Activated T-cell treated with anti-CD3 and anti-CD28 coated beads, Interleukin-2, amount 50 U/mL, for 24 hours (primary cell): ENCODE measurements at regions not wholly inside any gene's neighbourhood (a gene's known extent, or its start where the extent isn't known, plus 50 kb on each side); places are given as distances from the start of the nearest gene placed in this dataset.
"Not testable (repeated sequence)": the region's sequence is repeated elsewhere in the genome, so short reads cannot be mapped to it uniquely, and the experiment has no call there.

Experiments
- DNase-seq: peaks from one replicate; pipeline ENCODE4 v3.0.0-alpha.2; 2020
- H3K27ac Mint-ChIP-seq: 2 replicates; pipeline ENCODE4 v1.8.0; 2020; ENCODE audit warnings: mild to moderate bottlenecking, mixed read lengths
- H3K27me3 Mint-ChIP-seq: 2 replicates; pipeline ENCODE4 v1.8.0; 2020; ENCODE audit warnings: mixed read lengths
- H3K36me3 Mint-ChIP-seq: 2 replicates; pipeline ENCODE4 v1.8.0; 2020; ENCODE audit warnings: low read depth, mixed read lengths
- H3K4me1 Mint-ChIP-seq: 2 replicates; pipeline ENCODE4 v1.8.0; 2020; ENCODE audit warnings: low read depth, mixed read lengths
- H3K4me3 Mint-ChIP-seq: 2 replicates; pipeline ENCODE4 v1.8.0; 2020; ENCODE audit warnings: mild to moderate bottlenecking, moderate library complexity, mixed read lengths
- H3K9me3 Mint-ChIP-seq: 2 replicates; pipeline ENCODE4 v1.8.0; 2020; ENCODE audit warnings: mixed read lengths

DNA sequence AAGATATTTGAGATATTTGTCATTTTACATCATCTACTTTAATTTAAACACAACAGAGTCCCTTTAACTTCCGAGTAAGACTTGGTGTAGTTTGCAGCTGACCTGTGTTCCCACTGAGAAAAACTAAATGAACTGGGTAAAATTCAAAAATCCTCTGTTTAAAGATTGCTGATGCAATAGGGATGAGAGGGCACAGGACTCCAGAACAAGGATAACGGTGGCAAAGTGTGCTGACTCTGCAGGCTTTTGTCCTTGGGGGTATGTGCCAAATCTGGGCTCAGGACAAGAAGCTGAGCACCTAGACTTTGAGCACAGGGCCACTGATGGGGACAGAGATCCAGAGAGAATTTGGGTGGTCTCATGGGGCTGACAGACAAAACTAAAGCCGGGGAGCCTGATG lies 156.8 kb downstream of the CCDC71L start:
- Mint-ChIP-seq H3K9me3 (no peaks in the 10 kb centered on the region), H3K36me3 (peaks cover 10% of the 10 kb centered on the region), H3K4me3 (peak overlapping the region; percentile 40), H3K27ac (peak overlapping the region; percentile 69), H3K27me3 (no peaks in the 10 kb centered on the region), H3K4me1 (peaks cover 44% of the 10 kb centered on the region)
- no peak for DNase-seq

DNA sequence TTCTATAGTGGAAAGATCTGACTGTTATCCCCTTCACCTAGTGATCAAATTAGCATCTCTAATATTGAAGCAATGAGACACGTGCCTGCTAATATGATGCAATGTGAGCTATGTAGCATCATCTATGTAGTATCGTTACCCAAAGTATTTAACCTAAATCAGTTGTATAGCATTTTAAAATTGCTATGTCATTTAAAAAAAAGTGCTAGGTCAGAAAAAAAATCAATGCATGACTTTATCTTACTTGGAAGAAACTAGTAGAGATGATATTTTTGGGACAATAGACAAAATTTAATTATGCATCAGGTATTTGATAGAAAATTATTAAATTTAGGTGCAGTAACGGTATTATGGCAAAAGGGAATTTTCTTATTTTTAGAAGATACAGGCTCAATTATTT lies 157.3 kb downstream of the CCDC71L start:
- H3K27me3 Mint-ChIP-seq, result no peaks in the 10 kb centered on the region
- no peak overlapping the region for H3K27ac Mint-ChIP-seq
- H3K4me1 Mint-ChIP-seq, result peaks cover 44% of the 10 kb centered on the region
- DNase-seq, result no peak
- peaks cover 10% of the 10 kb centered on the region for H3K36me3 Mint-ChIP-seq
- H3K9me3 Mint-ChIP-seq, result no peaks in the 10 kb centered on the region
- H3K4me3 Mint-ChIP-seq, result peak overlapping the region; percentile 23

- peaks cover 2% of the 10 kb centered on the region for H3K9me3 Mint-ChIP-seq
- no peak for DNase-seq
- peak overlapping the region; percentile 51 for H3K27ac Mint-ChIP-seq
- peaks cover 42% of the 10 kb centered on the region for H3K4me1 Mint-ChIP-seq
- peak overlapping the region; percentile 28 for H3K4me3 Mint-ChIP-seq
- H3K36me3 Mint-ChIP-seq, result peaks cover 13% of the 10 kb centered on the region
- peaks cover 4% of the 10 kb centered on the region for H3K27me3 Mint-ChIP-seq
Observed at GRCh38 chr7:106501605-106502580, 159.1 kb downstream of the CCDC71L start.

DNA sequence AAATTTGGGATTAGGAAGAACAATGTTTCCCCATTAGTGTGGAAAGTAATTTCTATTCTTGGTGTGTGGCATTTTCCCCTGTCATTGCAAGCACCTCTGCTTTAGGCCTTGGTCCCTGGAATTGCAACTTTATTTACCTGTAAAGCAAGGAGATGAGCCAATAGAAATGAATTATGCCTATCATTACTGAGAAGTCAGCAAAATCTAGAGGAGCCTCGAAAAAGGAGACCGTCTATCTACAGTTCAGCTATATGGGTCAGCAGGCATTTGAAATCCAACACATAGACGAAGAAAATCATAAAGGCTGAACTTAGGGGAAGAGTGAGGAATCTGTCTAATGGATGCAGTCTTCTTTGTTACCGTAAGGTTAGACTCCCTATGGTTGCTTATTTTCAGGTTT lies 161.1 kb downstream of the CCDC71L start:
- peaks cover 7% of the 10 kb centered on the region for H3K9me3 Mint-ChIP-seq
- H3K4me1 Mint-ChIP-seq, result peaks cover 34% of the 10 kb centered on the region
- no peak overlapping the region for H3K4me3 Mint-ChIP-seq
- H3K27me3 Mint-ChIP-seq, result peaks cover 12% of the 10 kb centered on the region
- H3K27ac Mint-ChIP-seq, result no peak overlapping the region
- DNase-seq, result no peak
- H3K36me3 Mint-ChIP-seq, result peaks cover 12% of the 10 kb centered on the region

DNA sequence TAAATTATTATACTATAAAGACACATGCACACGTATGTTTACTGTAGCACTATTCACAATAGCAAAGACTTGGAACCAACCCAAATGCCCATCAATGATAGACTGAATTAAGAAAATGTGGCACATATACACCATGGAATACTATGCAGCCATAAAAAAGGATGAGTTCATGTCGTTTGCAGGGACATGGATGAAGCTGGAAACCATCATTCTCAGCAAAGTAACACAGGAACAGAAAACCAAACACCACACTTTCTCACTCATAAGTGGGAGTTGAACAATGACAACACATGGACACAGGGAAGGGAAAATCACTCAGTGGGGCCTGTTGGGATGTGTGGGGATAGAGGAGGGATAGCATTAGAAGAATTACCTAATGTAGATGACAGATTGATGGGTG lies 163.0 kb downstream of the CCDC71L start:
- not testable (repeated sequence) for H3K27ac Mint-ChIP-seq, DNase-seq, H3K4me3 Mint-ChIP-seq, H3K36me3 Mint-ChIP-seq
- H3K27me3 Mint-ChIP-seq, result peaks cover 26% of the 10 kb centered on the region
- peaks cover 17% of the 10 kb centered on the region for H3K9me3 Mint-ChIP-seq
- H3K4me1 Mint-ChIP-seq, result peaks cover 19% of the 10 kb centered on the region

GRCh38 chr7:106493041-106493731 lies 167.8 kb downstream of the CCDC71L start:
- H3K4me3 Mint-ChIP-seq, result no peak overlapping the region
- peaks cover 4% of the 10 kb centered on the region for H3K4me1 Mint-ChIP-seq
- H3K27me3 Mint-ChIP-seq, result peaks cover 33% of the 10 kb centered on the region
- peaks cover 19% of the 10 kb centered on the region for H3K9me3 Mint-ChIP-seq
- H3K36me3 Mint-ChIP-seq, result peaks cover 11% of the 10 kb centered on the region
- no peak for DNase-seq
- H3K27ac Mint-ChIP-seq, result no peak overlapping the region

- Mint-ChIP-seq H3K27me3 (peaks cover 10% of the 10 kb centered on the region), H3K27ac (no peak overlapping the region), H3K9me3 (peaks cover 2% of the 10 kb centered on the region), H3K4me3 (no peak overlapping the region), H3K4me1 (peaks cover 41% of the 10 kb centered on the region), H3K36me3 (peaks cover 10% of the 10 kb centered on the region)
- no peak for DNase-seq
Observed at GRCh38 chr7:106488465-106488864, 172.5 kb downstream of the CCDC71L start.

DNA sequence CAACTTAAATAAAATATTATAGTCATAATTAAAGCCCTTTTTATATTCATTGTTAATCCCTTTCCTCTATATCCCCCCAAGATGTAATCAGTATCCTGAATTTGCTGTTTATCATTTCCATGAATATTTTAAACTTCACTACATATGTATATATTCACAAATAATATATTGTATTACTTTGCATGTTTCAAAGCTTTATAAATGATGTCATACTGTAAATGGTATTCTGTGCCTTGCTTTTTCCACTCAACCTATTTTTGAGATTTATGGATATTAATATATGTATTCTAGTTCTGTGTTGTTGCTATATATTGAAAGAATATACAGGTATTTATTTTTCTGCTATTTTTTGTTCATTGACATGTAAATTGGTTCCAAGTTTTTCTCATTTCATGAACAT lies 173.1 kb downstream of the CCDC71L start:
- DNase-seq, result no peak
- H3K36me3 Mint-ChIP-seq, result peaks cover 10% of the 10 kb centered on the region
- peaks cover 44% of the 10 kb centered on the region for H3K4me1 Mint-ChIP-seq
- no peak overlapping the region for H3K4me3 Mint-ChIP-seq
- H3K9me3 Mint-ChIP-seq, result peaks cover 2% of the 10 kb centered on the region
- peaks cover 7% of the 10 kb centered on the region for H3K27me3 Mint-ChIP-seq
- H3K27ac Mint-ChIP-seq, result no peak overlapping the region

GRCh38 chr7:106486331-106486730 lies 174.6 kb downstream of the CCDC71L start:
- peaks cover 13% of the 10 kb centered on the region for H3K36me3 Mint-ChIP-seq
- no peak for DNase-seq
- peak overlapping the region; percentile 96 for H3K27ac Mint-ChIP-seq
- H3K9me3 Mint-ChIP-seq, result peaks cover 2% of the 10 kb centered on the region
- H3K27me3 Mint-ChIP-seq, result peaks cover 2% of the 10 kb centered on the region
- no peak overlapping the region for H3K4me3 Mint-ChIP-seq
- peaks cover 54% of the 10 kb centered on the region for H3K4me1 Mint-ChIP-seq

GRCh38 chr7:106485919-106486318 lies 175.0 kb downstream of the CCDC71L start:
- Mint-ChIP-seq H3K27ac (peak overlapping the region; percentile 96), H3K9me3 (peaks cover 2% of the 10 kb centered on the region), H3K36me3 (peaks cover 13% of the 10 kb centered on the region), H3K4me3 (peak overlapping the region; percentile 20), H3K27me3 (peaks cover 2% of the 10 kb centered on the region), H3K4me1 (peaks cover 58% of the 10 kb centered on the region)
- no peak for DNase-seq

DNA sequence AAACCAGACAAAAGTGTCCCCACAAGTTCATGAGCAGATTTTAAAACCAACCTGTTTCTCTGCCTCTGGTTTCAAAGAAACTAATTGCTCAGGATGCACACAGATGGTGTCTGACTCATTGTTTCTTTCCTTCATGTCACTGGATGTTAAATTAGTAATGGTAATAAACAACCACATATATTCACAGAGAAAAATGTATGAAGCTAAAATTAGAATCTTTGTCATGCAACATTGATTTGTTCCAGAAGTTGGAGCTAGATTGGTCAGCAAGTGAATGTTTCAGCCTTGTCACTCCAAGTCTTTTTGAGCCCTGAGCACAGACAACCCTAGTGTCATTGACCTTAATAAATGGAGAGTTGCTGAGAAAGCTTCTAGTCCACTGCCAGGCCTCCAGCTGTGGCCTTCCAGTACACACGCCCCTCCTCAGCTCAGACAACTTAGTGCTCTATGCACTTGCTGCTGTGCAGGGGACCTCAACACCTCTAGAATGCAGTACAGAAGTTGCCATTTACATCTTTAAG lies 175.9 kb downstream of the CCDC71L start:
- Mint-ChIP-seq H3K4me3 (peak overlapping the region; percentile 20), H3K27me3 (peaks cover 2% of the 10 kb centered on the region), H3K4me1 (peaks cover 66% of the 10 kb centered on the region), H3K9me3 (no peaks in the 10 kb centered on the region), H3K36me3 (peaks cover 9% of the 10 kb centered on the region), H3K27ac (peak overlapping the region; percentile 96)
- peak; percentile 58 for DNase-seq

GRCh38 chr7:106484562-106484961 lies 176.4 kb downstream of the CCDC71L start:
- peaks cover 2% of the 10 kb centered on the region for H3K27me3 Mint-ChIP-seq
- no peak for DNase-seq
- H3K9me3 Mint-ChIP-seq, result no peaks in the 10 kb centered on the region
- H3K4me3 Mint-ChIP-seq, result peak overlapping the region; percentile 20
- peaks cover 70% of the 10 kb centered on the region for H3K4me1 Mint-ChIP-seq
- peak overlapping the region; percentile 96 for H3K27ac Mint-ChIP-seq
- H3K36me3 Mint-ChIP-seq, result peaks cover 5% of the 10 kb centered on the region

DNA sequence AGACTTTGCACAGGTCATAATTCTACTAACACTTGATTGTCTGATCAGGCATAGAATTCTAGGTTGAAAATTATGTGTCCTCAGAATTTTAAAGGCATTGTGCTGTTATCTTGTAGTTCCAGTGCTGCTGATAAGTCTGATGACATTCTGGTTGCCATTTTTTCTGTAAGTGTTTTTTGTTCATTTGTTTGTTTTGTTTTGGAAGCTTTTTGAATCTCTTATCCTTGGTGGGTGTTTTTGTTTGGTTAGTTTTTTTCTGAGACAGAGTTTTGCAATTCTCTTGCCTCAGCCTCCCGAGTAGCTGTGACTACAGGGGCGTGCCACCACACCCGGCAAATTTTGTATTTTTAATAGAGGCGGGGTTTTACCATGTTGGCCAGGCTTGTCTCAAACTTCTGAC lies 178.9 kb downstream of the CCDC71L start:
- Mint-ChIP-seq H3K27me3 (peaks cover 2% of the 10 kb centered on the region), H3K4me3 (no peak overlapping the region), H3K4me1 (peaks cover 68% of the 10 kb centered on the region), H3K9me3 (no peaks in the 10 kb centered on the region), H3K36me3 (peaks cover 5% of the 10 kb centered on the region), H3K27ac (no peak overlapping the region)
- no peak for DNase-seq

GRCh38 chr7:106480616-106481031 lies 180.3 kb downstream of the CCDC71L start:
- peak overlapping the region; percentile 49 for H3K4me3 Mint-ChIP-seq
- peaks cover 53% of the 10 kb centered on the region for H3K4me1 Mint-ChIP-seq
- H3K27me3 Mint-ChIP-seq, result peaks cover 2% of the 10 kb centered on the region
- no peaks in the 10 kb centered on the region for H3K9me3 Mint-ChIP-seq
- H3K27ac Mint-ChIP-seq, result peak overlapping the region; percentile 94
- peaks cover 5% of the 10 kb centered on the region for H3K36me3 Mint-ChIP-seq
- DNase-seq, result no peak
